ENCODE measurements at regions not wholly inside any gene's neighbourhood (a gene's known extent, or its start where the extent isn't known, plus 50 kb on each side); places are given as distances from the start of the nearest gene placed in this dataset.

- H3K4ac ChIP-seq (ENCODE audit: low read length) = no peak overlapping the region
- H3K27ac ChIP-seq (replicated peaks; ENCODE audit: low read length) = no peak overlapping the region
- H4K91ac ChIP-seq (ENCODE audit: low read depth, low read length, poor library complexity) = no peak overlapping the region
- no peaks in the 10 kb centered on the region for H3K4me1 ChIP-seq (ENCODE audit: control insufficient read depth in 2 of 2, insufficient read depth in 1 of 2, low read depth in 1 of 2, low read length in 2 of 2)
- H3K36me3 ChIP-seq (replicated peaks in 1 of 2; ENCODE audit: control insufficient read depth in 2 of 2, insufficient read depth in 2 of 2, low read length in 2 of 2) = no peaks in the 10 kb centered on the region
- no CpG with 5 or more reads among the region's 4 CpGs for WGBS, 2 donors (ENCODE audit: extremely low coverage in 2 of 2, insufficient read length in 2 of 2, insufficient replicate concordance in 1 of 2)
- no peak overlapping the region for H3K4me3 ChIP-seq (ENCODE audit: low read length in 2 of 2)
- H3K79me1 ChIP-seq (ENCODE audit: low read depth, low read length) = no peaks in the 10 kb centered on the region
- no peak overlapping the region for H2AK5ac ChIP-seq (ENCODE audit: low read depth, low read length)
- no peak for DNase-seq (ENCODE audit: low spot score)
- H3K18ac ChIP-seq (ENCODE audit: low read length) = no peak overlapping the region
- no peak overlapping the region for H2BK5ac ChIP-seq (ENCODE audit: low read length)
- no peak overlapping the region for H3K4me2 ChIP-seq (ENCODE audit: insufficient read depth, low read length, poor library complexity, severe bottlenecking)
- no peak overlapping the region for H3K23ac ChIP-seq (ENCODE audit: low read depth, low read length, poor library complexity)
- H3K9me3 ChIP-seq (replicated peaks in 1 of 2; ENCODE audit: control insufficient read depth in 2 of 2, insufficient read depth in 1 of 2, low read depth in 1 of 2, low read length in 2 of 2) = no peaks in the 10 kb centered on the region
- H3K27me3 ChIP-seq (ENCODE audit: control insufficient read depth in 3 of 3, insufficient read depth in 3 of 3, low read depth in 1 of 3, low read length in 3 of 3) = no peaks in the 10 kb centered on the region
- H2BK120ac ChIP-seq (ENCODE audit: low read depth, low read length) = no peak overlapping the region
- H4K8ac ChIP-seq (ENCODE audit: low read depth, low read length) = no peak overlapping the region
- H3K9ac ChIP-seq (ENCODE audit: low read depth, low read length, poor library complexity) = no peak overlapping the region
- no peak overlapping the region for H2BK12ac ChIP-seq (ENCODE audit: low read length)
- H3K14ac ChIP-seq (ENCODE audit: low read length) = no peak overlapping the region
- H2BK15ac ChIP-seq (ENCODE audit: low read length) = no peak overlapping the region
- H2AFZ ChIP-seq (ENCODE audit: low read length) = no peak overlapping the region
These were observed 316.7 kb downstream of the OTUD1 start for GRCh38 chr10:23755556-23755955.

GRCh38 chr10:23768281-23768680 is 329.4 kb downstream of the OTUD1 start:
- Histone ChIP-seq H2AFZ (ENCODE audit: low read length) (no peak overlapping the region), H3K14ac (ENCODE audit: low read length) (no peak overlapping the region), H2BK12ac (ENCODE audit: low read length) (no peak overlapping the region), H3K36me3 (replicated peaks in 1 of 2; ENCODE audit: control insufficient read depth in 2 of 2, insufficient read depth in 2 of 2, low read length in 2 of 2) (no peaks in the 10 kb centered on the region), H3K4me2 (ENCODE audit: insufficient read depth, low read length, poor library complexity, severe bottlenecking) (no peak overlapping the region), H3K79me1 (ENCODE audit: low read depth, low read length) (no peaks in the 10 kb centered on the region), H2BK5ac (ENCODE audit: low read length) (no peak overlapping the region), H3K18ac (ENCODE audit: low read length) (no peak overlapping the region), H2BK15ac (ENCODE audit: low read length) (no peak overlapping the region), H3K4ac (ENCODE audit: low read length) (no peak overlapping the region), H3K27me3 (ENCODE audit: control insufficient read depth in 3 of 3, insufficient read depth in 3 of 3, low read depth in 1 of 3, low read length in 3 of 3) (no peaks in the 10 kb centered on the region), H3K9ac (ENCODE audit: low read depth, low read length, poor library complexity) (no peak overlapping the region), H3K4me3 (ENCODE audit: low read length in 2 of 2) (no peak overlapping the region), H3K27ac (replicated peaks; ENCODE audit: low read length) (no peak overlapping the region), H4K8ac (ENCODE audit: low read depth, low read length) (no peak overlapping the region), H3K4me1 (ENCODE audit: control insufficient read depth in 2 of 2, insufficient read depth in 1 of 2, low read depth in 1 of 2, low read length in 2 of 2) (no peaks in the 10 kb centered on the region), H2AK5ac (ENCODE audit: low read depth, low read length) (no peak overlapping the region), H3K23ac (ENCODE audit: low read depth, low read length, poor library complexity) (no peak overlapping the region), H3K9me3 (replicated peaks in 1 of 2; ENCODE audit: control insufficient read depth in 2 of 2, insufficient read depth in 1 of 2, low read depth in 1 of 2, low read length in 2 of 2) (no peaks in the 10 kb centered on the region), H4K91ac (ENCODE audit: low read depth, low read length, poor library complexity) (no peak overlapping the region), H2BK120ac (ENCODE audit: low read depth, low read length) (no peak overlapping the region)
- DNase-seq (ENCODE audit: low spot score) = no peak
- WGBS, 2 donors (ENCODE audit: extremely low coverage in 2 of 2, insufficient read length in 2 of 2, insufficient replicate concordance in 1 of 2) = no CpG with 5 or more reads among the region's 1 CpG

- Histone ChIP-seq H3K27ac (replicated peaks; ENCODE audit: low read length) (no peak overlapping the region), H3K27me3 (ENCODE audit: control insufficient read depth in 3 of 3, insufficient read depth in 3 of 3, low read depth in 1 of 3, low read length in 3 of 3) (no peaks in the 10 kb centered on the region), H3K4ac (ENCODE audit: low read length) (no peak overlapping the region), H3K4me2 (ENCODE audit: insufficient read depth, low read length, poor library complexity, severe bottlenecking) (no peak overlapping the region), H3K23ac (ENCODE audit: low read depth, low read length, poor library complexity) (no peak overlapping the region), H3K9me3 (replicated peaks in 1 of 2; ENCODE audit: control insufficient read depth in 2 of 2, insufficient read depth in 1 of 2, low read depth in 1 of 2, low read length in 2 of 2) (no peaks in the 10 kb centered on the region), H2AFZ (ENCODE audit: low read length) (no peak overlapping the region), H2AK5ac (ENCODE audit: low read depth, low read length) (no peak overlapping the region), H2BK12ac (ENCODE audit: low read length) (no peak overlapping the region), H3K79me1 (ENCODE audit: low read depth, low read length) (no peaks in the 10 kb centered on the region), H3K18ac (ENCODE audit: low read length) (no peak overlapping the region), H3K4me3 (ENCODE audit: low read length in 2 of 2) (no peak overlapping the region), H3K36me3 (replicated peaks in 1 of 2; ENCODE audit: control insufficient read depth in 2 of 2, insufficient read depth in 2 of 2, low read length in 2 of 2) (no peaks in the 10 kb centered on the region), H4K8ac (ENCODE audit: low read depth, low read length) (no peak overlapping the region), H3K14ac (ENCODE audit: low read length) (no peak overlapping the region), H3K4me1 (ENCODE audit: control insufficient read depth in 2 of 2, insufficient read depth in 1 of 2, low read depth in 1 of 2, low read length in 2 of 2) (no peaks in the 10 kb centered on the region), H3K9ac (ENCODE audit: low read depth, low read length, poor library complexity) (no peak overlapping the region), H2BK5ac (ENCODE audit: low read length) (no peak overlapping the region), H2BK120ac (ENCODE audit: low read depth, low read length) (no peak overlapping the region), H4K91ac (ENCODE audit: low read depth, low read length, poor library complexity) (no peak overlapping the region), H2BK15ac (ENCODE audit: low read length) (no peak overlapping the region)
- peak; percentile 3 for DNase-seq (ENCODE audit: low spot score)
- WGBS, 2 donors (ENCODE audit: extremely low coverage in 2 of 2, insufficient read length in 2 of 2, insufficient replicate concordance in 1 of 2) = no CpG with 5 or more reads among the region's 2 CpGs
These were observed 338.3 kb downstream of the OTUD1 start for GRCh38 chr10:23777153-23777552.

GRCh38 chr10:23779301-23779700 is 340.4 kb downstream of the OTUD1 start:
- Histone ChIP-seq H3K14ac (ENCODE audit: low read length) (no peak overlapping the region), H2BK15ac (ENCODE audit: low read length) (no peak overlapping the region), H3K27ac (replicated peaks; ENCODE audit: low read length) (no peak overlapping the region), H3K4me1 (ENCODE audit: control insufficient read depth in 2 of 2, insufficient read depth in 1 of 2, low read depth in 1 of 2, low read length in 2 of 2) (no peaks in the 10 kb centered on the region), H3K9ac (ENCODE audit: low read depth, low read length, poor library complexity) (no peak overlapping the region), H2AFZ (ENCODE audit: low read length) (no peak overlapping the region), H3K4me3 (ENCODE audit: low read length in 2 of 2) (no peak overlapping the region), H3K4ac (ENCODE audit: low read length) (no peak overlapping the region), H3K27me3 (ENCODE audit: control insufficient read depth in 3 of 3, insufficient read depth in 3 of 3, low read depth in 1 of 3, low read length in 3 of 3) (no peaks in the 10 kb centered on the region), H3K9me3 (replicated peaks in 1 of 2; ENCODE audit: control insufficient read depth in 2 of 2, insufficient read depth in 1 of 2, low read depth in 1 of 2, low read length in 2 of 2) (no peaks in the 10 kb centered on the region), H2BK5ac (ENCODE audit: low read length) (no peak overlapping the region), H3K23ac (ENCODE audit: low read depth, low read length, poor library complexity) (no peak overlapping the region), H2AK5ac (ENCODE audit: low read depth, low read length) (no peak overlapping the region), H2BK120ac (ENCODE audit: low read depth, low read length) (no peak overlapping the region), H3K18ac (ENCODE audit: low read length) (no peak overlapping the region), H2BK12ac (ENCODE audit: low read length) (no peak overlapping the region), H3K36me3 (replicated peaks in 1 of 2; ENCODE audit: control insufficient read depth in 2 of 2, insufficient read depth in 2 of 2, low read length in 2 of 2) (no peaks in the 10 kb centered on the region), H3K4me2 (ENCODE audit: insufficient read depth, low read length, poor library complexity, severe bottlenecking) (no peak overlapping the region), H4K91ac (ENCODE audit: low read depth, low read length, poor library complexity) (no peak overlapping the region), H3K79me1 (ENCODE audit: low read depth, low read length) (no peaks in the 10 kb centered on the region), H4K8ac (ENCODE audit: low read depth, low read length) (no peak overlapping the region)
- WGBS, 2 donors (ENCODE audit: extremely low coverage in 2 of 2, insufficient read length in 2 of 2, insufficient replicate concordance in 1 of 2) = no CpG with 5 or more reads among the region's 4 CpGs
- no peak for DNase-seq (ENCODE audit: low spot score)
